GM23338 (cell line): ENCODE measurements at regions not wholly inside any gene's neighbourhood (a gene's known extent, or its start where the extent isn't known, plus 50 kb on each side); places are given as distances from the start of the nearest gene placed in this dataset.

Experiments used
- ATAC-seq: fragments of 200-7000 bp; cut with Tn5 transposase; 3 replicates; pipeline ENCODE4 v1.9.1; 2020
- DNase-seq: peaks from one replicate; pipeline ENCODE4 v3.0.0-alpha.2; 2015; ENCODE audit warnings: low spot score
- H2AFZ ChIP-seq: fragments of 200-600 bp; sonication (generic); 2 replicates; pipeline ENCODE4 v1.8.0; 2016; ENCODE audit warnings: antibody characterized with exemption, mild to moderate bottlenecking, moderate library complexity
- H3F3A ChIP-seq: fragments of 200-600 bp; sonication (generic); replicated peaks from 2 replicates; pipeline ENCODE4 v1.8.0; 2017; ENCODE audit warnings: antibody characterized with exemption, mixed run types, low read depth
- H3K27ac ChIP-seq: fragments of 200-600 bp; sonication (generic); 2 replicates; pipeline ENCODE4 v1.6.1; 2016; ENCODE audit warnings: low read depth
- H3K27me3 ChIP-seq: fragments of 200-600 bp; sonication (generic); 2 replicates; pipeline ENCODE4 v1.8.0; 2016; ENCODE audit warnings: mild to moderate bottlenecking, mixed run types, moderate library complexity; ENCODE audit not compliant: insufficient read depth
- H3K36me3 ChIP-seq: fragments of 200-600 bp; sonication (generic); 2 replicates; pipeline ENCODE4 v1.8.0; 2016; ENCODE audit warnings: mild to moderate bottlenecking; ENCODE audit not compliant: insufficient read depth
- H3K4me1 ChIP-seq: fragments of 200-600 bp; sonication (generic); 2 replicates; pipeline ENCODE4 v1.8.0; 2016; ENCODE audit warnings: mild to moderate bottlenecking, moderate library complexity; ENCODE audit not compliant: insufficient read depth
- H3K4me2 ChIP-seq: fragments of 200-600 bp; sonication (generic); 2 replicates; pipeline ENCODE4 v1.7.1; 2017; ENCODE audit warnings: mixed run types
- H3K4me3 ChIP-seq: fragments of 200-600 bp; sonication (generic); 2 replicates; pipeline ENCODE4 v1.6.1; 2016; ENCODE audit warnings: mixed run types
- H3K79me2 ChIP-seq: fragments of 200-600 bp; sonication (generic); replicated peaks from 2 replicates; pipeline ENCODE4 v1.8.0; 2017; ENCODE audit warnings: mild to moderate bottlenecking; ENCODE audit not compliant: insufficient read depth
- H3K9me2 ChIP-seq: fragments of 200-600 bp; sonication (generic); 2 replicates; pipeline ENCODE4 v1.8.0; 2017; ENCODE audit not compliant: insufficient read depth
- H4K20me1 ChIP-seq: fragments of 200-600 bp; sonication (generic); replicated peaks from 2 replicates; pipeline ENCODE4 v1.8.0; 2017; ENCODE audit warnings: mild to moderate bottlenecking; ENCODE audit not compliant: insufficient read depth
- H3K27ac Mint-ChIP-seq: 2 replicates; pipeline ENCODE4 v1.8.0; 2020; ENCODE audit warnings: inconsistent platforms, mild to moderate bottlenecking, moderate library complexity, mixed read lengths
- H3K27me3 Mint-ChIP-seq: 3 replicates; pipeline ENCODE4 v1.8.0; 2022; ENCODE audit warnings: low read depth, mild to moderate bottlenecking, moderate library complexity, mixed read lengths, inconsistent platforms; ENCODE audit not compliant: insufficient read depth, poor library complexity
- H3K36me3 Mint-ChIP-seq: 3 replicates; pipeline ENCODE4 v1.8.0; 2021; ENCODE audit warnings: low read depth, mild to moderate bottlenecking, inconsistent platforms, moderate library complexity, mixed read lengths
- H3K4me1 Mint-ChIP-seq: 3 replicates; pipeline ENCODE4 v1.8.0; 2020; ENCODE audit warnings: mild to moderate bottlenecking, inconsistent platforms, mixed read lengths
- H3K4me3 Mint-ChIP-seq: 3 replicates; pipeline ENCODE4 v1.8.0; 2021; ENCODE audit warnings: moderate library complexity, mild to moderate bottlenecking, inconsistent platforms, mixed read lengths
- H3K9me3 Mint-ChIP-seq: 3 replicates; pipeline ENCODE4 v1.8.0; 2020; ENCODE audit warnings: moderate library complexity, mild to moderate bottlenecking, inconsistent platforms, mixed read lengths
- CREB1 ChIP-seq: fragments of 250-450 bp; sonication (Bioruptor Pico); IDR thresholded peaks from 2 replicates; pipeline ENCODE4 v1.5.0; 2020; ENCODE audit warnings: low read depth, mild to moderate bottlenecking, moderate library complexity
- EZH2 ChIP-seq: fragments of 200-600 bp; sonication (generic); IDR thresholded peaks from one replicate; pipeline ENCODE4 v1.8.0; 2017; ENCODE audit warnings: antibody characterized with exemption, mild to moderate bottlenecking, low read depth; ENCODE audit not compliant: unreplicated experiment
- EZH2phosphoT487 ChIP-seq: fragments of 200-600 bp; sonication (generic); IDR thresholded peaks from one replicate; pipeline ENCODE4 v1.8.1; 2018; ENCODE audit warnings: antibody characterized with exemption; ENCODE audit not compliant: unreplicated experiment
- NANOG ChIP-seq: IDR thresholded peaks from 2 replicates; pipeline ENCODE4 v1.6.1; 2016; ENCODE audit warnings: antibody characterized with exemption, borderline replicate concordance
- POLR2AphosphoS5 ChIP-seq: IDR thresholded peaks from 2 replicates; pipeline ENCODE4 v1.6.1; 2016; ENCODE audit warnings: antibody characterized with exemption, low read depth
- STAT1 ChIP-seq: IDR thresholded peaks from one replicate; pipeline ENCODE4 v1.6.1; 2016; ENCODE audit warnings: antibody characterized with exemption; ENCODE audit not compliant: unreplicated experiment
- ZNF114 ChIP-seq: fragments of 250-450 bp; sonication (Bioruptor Pico); IDR thresholded peaks from 2 replicates; pipeline ENCODE4 v1.5.0; 2020; ENCODE audit warnings: mild to moderate bottlenecking, moderate library complexity
- ZNF331 ChIP-seq: fragments of 250-450 bp; sonication (Bioruptor Pico); IDR thresholded peaks from 2 replicates; pipeline ENCODE4 v1.5.0; 2020; ENCODE audit warnings: low read depth, mild to moderate bottlenecking, moderate library complexity
- TF ChIP-seq, protein P1 (sequence below), 2 experiments: fragments of 200-600 bp in 1 of 2; sonication (generic) in 1 of 2; conservative IDR thresholded peaks; 2 replicates each; pipeline versions ENCODE4 v1.5.1 to v1.6.1; 2016 to 2017; ENCODE audit warnings: antibody characterized with exemption in 2 of 2, low read depth in 2 of 2, mild to moderate bottlenecking in 2 of 2, moderate library complexity in 1 of 2
- TF ChIP-seq, protein P2 (sequence below): fragments of 250-450 bp; sonication (Bioruptor Pico); IDR thresholded peaks from 2 replicates; pipeline ENCODE4 v1.5.0; 2020; ENCODE audit warnings: mild to moderate bottlenecking, moderate library complexity
- TF ChIP-seq, protein P3 (sequence below): IDR thresholded peaks from one replicate; pipeline ENCODE4 v1.6.1; 2018; ENCODE audit warnings: antibody characterized with exemption; ENCODE audit not compliant: unreplicated experiment

DNA sequence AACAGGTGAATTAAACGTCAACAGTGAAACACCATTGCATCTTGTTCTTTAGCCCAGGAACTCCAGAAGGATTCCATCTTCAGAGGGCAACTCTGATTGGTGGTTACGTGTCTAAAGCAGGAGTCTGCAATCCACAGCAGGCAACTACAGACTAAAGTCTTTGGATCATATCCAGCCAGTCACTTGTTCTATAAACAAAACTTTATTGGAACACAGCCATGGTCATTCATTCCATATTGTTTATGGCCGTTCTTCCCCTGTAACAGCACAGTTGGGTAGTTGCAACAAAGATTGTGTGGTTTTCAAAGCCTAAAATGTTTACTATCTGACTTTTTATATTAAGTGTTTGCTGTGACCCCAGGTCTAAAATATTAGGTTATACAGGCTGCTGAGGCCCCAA, 94.7 kb upstream of the IMMP2L start:
- peaks cover 5% of the 10 kb centered on the region; the same call in 2 of the 3 replicates for H3K36me3 Mint-ChIP-seq
- ATAC-seq: no peak
- Histone ChIP-seq H3K4me3 (no peak overlapping the region), H3K27me3 (no peaks in the 10 kb centered on the region), H3K4me1 (no peaks in the 10 kb centered on the region), H3K4me2 (no peak overlapping the region), H2AFZ (no peak overlapping the region), H3K9me2 (peaks cover 4% of the 10 kb centered on the region; the same call in 1 of the 2 replicates), H3K27ac (no peak overlapping the region), H3F3A (no peaks in the 10 kb centered on the region), H3K79me2 (no peaks in the 10 kb centered on the region), H3K36me3 (no peaks in the 10 kb centered on the region), H4K20me1 (no peaks in the 10 kb centered on the region)
- TF ChIP-seq, protein P1, sequence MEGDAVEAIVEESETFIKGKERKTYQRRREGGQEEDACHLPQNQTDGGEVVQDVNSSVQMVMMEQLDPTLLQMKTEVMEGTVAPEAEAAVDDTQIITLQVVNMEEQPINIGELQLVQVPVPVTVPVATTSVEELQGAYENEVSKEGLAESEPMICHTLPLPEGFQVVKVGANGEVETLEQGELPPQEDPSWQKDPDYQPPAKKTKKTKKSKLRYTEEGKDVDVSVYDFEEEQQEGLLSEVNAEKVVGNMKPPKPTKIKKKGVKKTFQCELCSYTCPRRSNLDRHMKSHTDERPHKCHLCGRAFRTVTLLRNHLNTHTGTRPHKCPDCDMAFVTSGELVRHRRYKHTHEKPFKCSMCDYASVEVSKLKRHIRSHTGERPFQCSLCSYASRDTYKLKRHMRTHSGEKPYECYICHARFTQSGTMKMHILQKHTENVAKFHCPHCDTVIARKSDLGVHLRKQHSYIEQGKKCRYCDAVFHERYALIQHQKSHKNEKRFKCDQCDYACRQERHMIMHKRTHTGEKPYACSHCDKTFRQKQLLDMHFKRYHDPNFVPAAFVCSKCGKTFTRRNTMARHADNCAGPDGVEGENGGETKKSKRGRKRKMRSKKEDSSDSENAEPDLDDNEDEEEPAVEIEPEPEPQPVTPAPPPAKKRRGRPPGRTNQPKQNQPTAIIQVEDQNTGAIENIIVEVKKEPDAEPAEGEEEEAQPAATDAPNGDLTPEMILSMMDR (conservative IDR thresholded peaks at IDR 0.05; ENCODE audit: low read depth in 2 of 2): no peak
- TF ChIP-seq, protein P2, sequence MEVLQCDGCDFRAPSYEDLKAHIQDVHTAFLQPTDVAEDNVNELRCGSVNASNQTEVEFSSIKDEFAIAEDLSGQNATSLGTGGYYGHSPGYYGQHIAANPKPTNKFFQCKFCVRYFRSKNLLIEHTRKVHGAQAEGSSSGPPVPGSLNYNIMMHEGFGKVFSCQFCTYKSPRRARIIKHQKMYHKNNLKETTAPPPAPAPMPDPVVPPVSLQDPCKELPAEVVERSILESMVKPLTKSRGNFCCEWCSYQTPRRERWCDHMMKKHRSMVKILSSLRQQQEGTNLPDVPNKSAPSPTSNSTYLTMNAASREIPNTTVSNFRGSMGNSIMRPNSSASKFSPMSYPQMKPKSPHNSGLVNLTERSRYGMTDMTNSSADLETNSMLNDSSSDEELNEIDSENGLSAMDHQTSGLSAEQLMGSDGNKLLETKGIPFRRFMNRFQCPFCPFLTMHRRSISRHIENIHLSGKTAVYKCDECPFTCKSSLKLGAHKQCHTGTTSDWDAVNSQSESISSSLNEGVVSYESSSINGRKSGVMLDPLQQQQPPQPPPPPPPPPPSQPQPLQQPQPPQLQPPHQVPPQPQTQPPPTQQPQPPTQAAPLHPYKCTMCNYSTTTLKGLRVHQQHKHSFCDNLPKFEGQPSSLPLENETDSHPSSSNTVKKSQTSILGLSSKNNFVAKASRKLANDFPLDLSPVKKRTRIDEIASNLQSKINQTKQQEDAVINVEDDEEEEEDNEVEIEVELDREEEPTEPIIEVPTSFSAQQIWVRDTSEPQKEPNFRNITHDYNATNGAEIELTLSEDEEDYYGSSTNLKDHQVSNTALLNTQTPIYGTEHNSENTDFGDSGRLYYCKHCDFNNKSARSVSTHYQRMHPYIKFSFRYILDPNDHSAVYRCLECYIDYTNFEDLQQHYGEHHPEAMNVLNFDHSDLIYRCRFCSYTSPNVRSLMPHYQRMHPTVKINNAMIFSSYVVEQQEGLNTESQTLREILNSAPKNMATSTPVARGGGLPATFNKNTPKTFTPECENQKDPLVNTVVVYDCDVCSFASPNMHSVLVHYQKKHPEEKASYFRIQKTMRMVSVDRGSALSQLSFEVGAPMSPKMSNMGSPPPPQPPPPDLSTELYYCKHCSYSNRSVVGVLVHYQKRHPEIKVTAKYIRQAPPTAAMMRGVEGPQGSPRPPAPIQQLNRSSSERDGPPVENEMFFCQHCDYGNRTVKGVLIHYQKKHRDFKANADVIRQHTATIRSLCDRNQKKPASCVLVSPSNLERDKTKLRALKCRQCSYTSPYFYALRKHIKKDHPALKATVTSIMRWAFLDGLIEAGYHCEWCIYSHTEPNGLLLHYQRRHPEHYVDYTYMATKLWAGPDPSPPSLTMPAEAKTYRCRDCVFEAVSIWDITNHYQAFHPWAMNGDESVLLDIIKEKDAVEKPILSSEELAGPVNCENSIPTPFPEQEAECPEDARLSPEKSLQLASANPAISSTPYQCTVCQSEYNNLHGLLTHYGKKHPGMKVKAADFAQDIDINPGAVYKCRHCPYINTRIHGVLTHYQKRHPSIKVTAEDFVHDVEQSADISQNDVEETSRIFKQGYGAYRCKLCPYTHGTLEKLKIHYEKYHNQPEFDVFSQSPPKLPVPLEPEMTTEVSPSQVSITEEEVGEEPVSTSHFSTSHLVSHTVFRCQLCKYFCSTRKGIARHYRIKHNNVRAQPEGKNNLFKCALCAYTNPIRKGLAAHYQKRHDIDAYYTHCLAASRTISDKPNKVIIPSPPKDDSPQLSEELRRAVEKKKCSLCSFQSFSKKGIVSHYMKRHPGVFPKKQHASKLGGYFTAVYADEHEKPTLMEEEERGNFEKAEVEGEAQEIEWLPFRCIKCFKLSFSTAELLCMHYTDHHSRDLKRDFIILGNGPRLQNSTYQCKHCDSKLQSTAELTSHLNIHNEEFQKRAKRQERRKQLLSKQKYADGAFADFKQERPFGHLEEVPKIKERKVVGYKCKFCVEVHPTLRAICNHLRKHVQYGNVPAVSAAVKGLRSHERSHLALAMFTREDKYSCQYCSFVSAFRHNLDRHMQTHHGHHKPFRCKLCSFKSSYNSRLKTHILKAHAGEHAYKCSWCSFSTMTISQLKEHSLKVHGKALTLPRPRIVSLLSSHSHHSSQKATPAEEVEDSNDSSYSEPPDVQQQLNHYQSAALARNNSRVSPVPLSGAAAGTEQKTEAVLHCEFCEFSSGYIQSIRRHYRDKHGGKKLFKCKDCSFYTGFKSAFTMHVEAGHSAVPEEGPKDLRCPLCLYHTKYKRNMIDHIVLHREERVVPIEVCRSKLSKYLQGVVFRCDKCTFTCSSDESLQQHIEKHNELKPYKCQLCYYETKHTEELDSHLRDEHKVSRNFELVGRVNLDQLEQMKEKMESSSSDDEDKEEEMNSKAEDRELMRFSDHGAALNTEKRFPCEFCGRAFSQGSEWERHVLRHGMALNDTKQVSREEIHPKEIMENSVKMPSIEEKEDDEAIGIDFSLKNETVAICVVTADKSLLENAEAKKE (CRISPR knock-in tag): no peak
- TF ChIP-seq NANOG: no peak
- TF ChIP-seq EZH2: no peak
- no peak for TF ChIP-seq POLR2AphosphoS5
- TF ChIP-seq STAT1: no peak
- TF ChIP-seq CREB1 (CRISPR knock-in tag): no peak
- no peak for TF ChIP-seq ZNF331 (CRISPR knock-in tag)
- TF ChIP-seq, protein P3, sequence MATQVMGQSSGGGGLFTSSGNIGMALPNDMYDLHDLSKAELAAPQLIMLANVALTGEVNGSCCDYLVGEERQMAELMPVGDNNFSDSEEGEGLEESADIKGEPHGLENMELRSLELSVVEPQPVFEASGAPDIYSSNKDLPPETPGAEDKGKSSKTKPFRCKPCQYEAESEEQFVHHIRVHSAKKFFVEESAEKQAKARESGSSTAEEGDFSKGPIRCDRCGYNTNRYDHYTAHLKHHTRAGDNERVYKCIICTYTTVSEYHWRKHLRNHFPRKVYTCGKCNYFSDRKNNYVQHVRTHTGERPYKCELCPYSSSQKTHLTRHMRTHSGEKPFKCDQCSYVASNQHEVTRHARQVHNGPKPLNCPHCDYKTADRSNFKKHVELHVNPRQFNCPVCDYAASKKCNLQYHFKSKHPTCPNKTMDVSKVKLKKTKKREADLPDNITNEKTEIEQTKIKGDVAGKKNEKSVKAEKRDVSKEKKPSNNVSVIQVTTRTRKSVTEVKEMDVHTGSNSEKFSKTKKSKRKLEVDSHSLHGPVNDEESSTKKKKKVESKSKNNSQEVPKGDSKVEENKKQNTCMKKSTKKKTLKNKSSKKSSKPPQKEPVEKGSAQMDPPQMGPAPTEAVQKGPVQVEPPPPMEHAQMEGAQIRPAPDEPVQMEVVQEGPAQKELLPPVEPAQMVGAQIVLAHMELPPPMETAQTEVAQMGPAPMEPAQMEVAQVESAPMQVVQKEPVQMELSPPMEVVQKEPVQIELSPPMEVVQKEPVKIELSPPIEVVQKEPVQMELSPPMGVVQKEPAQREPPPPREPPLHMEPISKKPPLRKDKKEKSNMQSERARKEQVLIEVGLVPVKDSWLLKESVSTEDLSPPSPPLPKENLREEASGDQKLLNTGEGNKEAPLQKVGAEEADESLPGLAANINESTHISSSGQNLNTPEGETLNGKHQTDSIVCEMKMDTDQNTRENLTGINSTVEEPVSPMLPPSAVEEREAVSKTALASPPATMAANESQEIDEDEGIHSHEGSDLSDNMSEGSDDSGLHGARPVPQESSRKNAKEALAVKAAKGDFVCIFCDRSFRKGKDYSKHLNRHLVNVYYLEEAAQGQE: no peak
- TF ChIP-seq EZH2phosphoT487: no peak
- TF ChIP-seq ZNF114: no peak
- peaks cover 5% of the 10 kb centered on the region for H3K9me3 Mint-ChIP-seq
- no peaks in the 10 kb centered on the region for H3K27me3 Mint-ChIP-seq
- H3K4me3 Mint-ChIP-seq: no peak overlapping the region
- H3K4me1 Mint-ChIP-seq: no peaks in the 10 kb centered on the region
- DNase-seq: no peak
- no peak overlapping the region for H3K27ac Mint-ChIP-seq
